ENCODE measurements at regions not wholly inside any gene's neighbourhood (a gene's known extent, or its start where the extent isn't known, plus 50 kb on each side); places are given as distances from the start of the nearest gene placed in this dataset.

- no peak for DNase-seq
These were observed 403.4 kb downstream of the GJA1 start for GRCh38 chr6:121838842-121839241.

DNA sequence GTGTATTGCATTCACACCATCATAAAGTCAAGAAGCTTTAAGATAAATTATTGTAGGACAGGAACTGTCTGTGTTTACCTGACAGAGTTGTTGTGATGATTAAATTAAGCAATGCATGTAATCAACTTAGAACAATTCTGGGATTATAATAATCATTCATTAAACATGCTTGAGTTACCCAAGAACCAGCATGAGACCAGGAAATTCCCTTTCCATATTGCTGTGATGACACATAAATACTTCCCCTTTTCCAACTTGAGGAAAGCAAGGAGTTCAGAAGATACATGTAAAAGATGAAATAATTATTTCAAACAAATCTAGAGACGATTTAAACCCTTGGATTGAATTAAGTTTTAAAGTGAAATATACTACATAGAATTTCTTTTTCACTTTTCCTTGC is 404.4 kb downstream of the GJA1 start:
- DNase-seq, result no peak

DNA sequence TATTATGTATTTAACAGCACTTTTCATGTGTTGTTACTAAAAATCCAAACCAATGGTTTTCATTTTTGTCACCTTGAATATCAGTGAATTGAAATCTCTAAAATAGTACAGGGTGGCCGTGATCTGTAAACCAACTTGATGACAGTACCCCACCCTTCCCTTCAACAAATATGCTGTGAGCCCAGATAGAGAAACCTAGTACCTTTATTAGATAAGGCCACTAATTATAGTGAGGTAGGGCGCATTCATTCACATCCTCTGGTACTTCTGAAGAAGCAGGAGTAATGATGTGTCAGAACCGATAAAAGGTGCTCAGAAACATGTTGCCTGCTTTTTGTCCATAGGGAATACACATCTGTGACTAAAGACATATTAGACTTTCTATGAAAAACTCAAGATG is 409.5 kb downstream of the GJA1 start:
- DNase-seq, result no peak

GRCh38 chr6:121847806-121848522 is 412.5 kb downstream of the GJA1 start:
- DNase-seq, result no peak

GRCh38 chr6:121848523-121849255 is 413.2 kb downstream of the GJA1 start:
- DNase-seq, result no peak

DNA sequence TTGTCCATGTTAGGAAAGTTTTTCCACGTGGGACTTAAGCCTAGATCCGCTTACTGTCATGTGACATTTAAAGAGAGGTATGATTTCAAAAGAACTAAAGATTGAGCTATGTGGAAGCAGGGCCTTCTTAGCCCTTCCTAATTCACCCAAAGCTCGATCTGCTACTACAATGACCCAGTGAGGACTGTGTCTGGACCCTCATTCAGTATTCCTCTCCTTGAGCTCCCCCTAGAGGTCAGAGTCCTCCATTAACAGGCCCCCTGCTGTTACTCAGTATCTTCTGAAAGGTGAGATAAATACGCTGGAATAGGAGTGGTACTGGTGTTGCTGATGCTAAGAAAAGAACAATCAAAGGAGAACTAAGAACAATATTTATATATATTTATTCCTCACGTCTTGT is 414.0 kb downstream of the GJA1 start:
- no peak for DNase-seq

DNA sequence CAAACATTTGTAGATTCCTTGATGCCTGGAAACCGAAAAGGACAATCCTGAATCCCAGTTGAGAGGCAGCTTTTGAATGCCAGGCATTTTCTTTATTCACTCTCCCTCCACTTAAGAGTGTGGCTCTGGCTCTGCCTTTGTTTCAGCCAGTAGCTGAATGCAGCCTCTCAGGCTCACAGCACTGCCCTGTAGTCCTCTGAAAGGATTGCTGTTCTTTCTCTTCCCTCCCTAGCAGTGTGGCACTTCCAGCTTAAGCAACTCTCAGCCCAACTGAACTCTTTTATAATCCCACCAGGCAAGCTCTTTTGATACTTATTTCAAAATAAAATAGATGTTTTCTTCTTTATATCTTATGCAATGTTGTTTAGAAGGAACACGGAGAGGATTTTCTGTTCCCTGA is 415.6 kb downstream of the GJA1 start:
- DNase-seq, result no peak

DNA sequence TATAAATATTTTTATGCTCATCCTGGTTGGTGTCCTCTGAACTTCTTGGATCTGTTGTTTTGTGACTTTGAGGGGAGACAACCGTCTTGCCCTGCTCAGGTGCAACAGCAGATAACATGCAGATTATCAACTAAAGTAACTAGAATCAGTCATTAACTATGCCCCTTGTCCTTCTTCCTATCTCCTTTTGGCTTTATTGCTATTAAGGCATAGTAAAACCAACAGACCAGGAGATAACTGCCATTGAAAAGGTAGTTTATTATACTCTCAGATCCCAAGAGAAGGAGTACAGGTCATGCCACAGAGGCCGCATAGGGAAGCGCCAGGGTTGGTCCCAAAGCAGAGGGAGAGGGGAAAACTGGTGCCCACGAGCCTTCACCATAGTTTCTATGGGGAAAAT is 418.2 kb downstream of the GJA1 start:
- no peak for DNase-seq

DNA sequence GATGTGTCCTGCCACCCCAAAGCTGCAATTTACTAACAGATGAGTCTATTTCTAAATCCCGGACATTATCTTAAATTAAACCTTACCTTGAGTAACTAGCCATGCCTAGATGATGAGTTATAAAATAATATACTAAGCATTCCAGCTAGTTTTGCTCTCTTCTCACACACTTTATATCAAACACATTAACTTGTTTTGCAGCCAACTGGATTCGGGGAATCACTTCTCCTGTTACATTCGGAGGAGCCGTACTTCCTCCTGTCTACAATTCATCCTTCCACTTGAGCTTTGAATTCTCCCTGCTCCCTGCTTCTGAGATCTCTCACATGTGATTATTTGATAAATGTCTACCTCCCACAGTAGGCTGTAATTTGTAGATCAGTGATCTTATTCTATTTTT is 420.1 kb downstream of the GJA1 start:
- no peak for DNase-seq

GRCh38 chr6:121856296-121856695 is 420.9 kb downstream of the GJA1 start:
- no peak for DNase-seq

DNA sequence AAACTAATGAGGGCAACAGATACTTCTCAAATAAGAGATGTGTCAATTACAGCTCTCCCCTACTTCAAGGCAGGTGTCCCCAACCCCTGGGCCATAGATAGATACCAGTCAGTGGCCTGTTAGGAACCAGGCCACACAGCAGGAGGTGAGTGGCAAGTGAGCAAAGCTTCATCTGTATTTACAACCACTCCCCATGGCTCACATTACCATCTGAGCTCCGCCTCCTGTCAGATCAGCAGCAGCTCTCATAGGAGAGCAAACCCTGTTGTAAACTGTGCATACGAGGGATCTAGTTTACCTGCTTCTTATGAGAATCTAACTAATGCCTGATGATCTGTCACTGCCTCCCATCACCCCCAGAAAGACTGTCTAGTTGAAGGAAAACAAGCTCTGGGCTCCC is 422.1 kb downstream of the GJA1 start:
- no peak for DNase-seq

DNA sequence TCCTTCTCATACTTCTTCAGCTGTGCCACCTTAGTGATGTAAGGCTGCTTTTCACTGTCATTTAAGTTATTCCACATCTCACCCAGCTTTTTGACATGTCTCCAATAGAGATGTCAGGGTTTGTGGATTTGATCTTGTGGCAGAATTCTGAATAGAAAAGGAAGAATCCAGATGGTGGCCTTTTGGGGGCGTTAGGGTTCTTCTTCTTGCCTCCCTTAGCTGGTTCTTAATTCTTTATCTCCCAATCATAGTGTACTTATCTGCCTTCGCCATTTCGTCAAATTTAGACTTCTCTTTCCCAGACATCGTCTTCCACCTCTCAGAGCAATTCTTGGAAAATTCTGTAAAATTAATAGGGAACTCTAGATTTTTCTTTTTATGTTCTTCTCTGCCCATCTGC is 422.9 kb downstream of the GJA1 start:
- DNase-seq, result no peak

GRCh38 chr6:121858986-121859385 is 423.5 kb downstream of the GJA1 start:
- no peak for DNase-seq

GRCh38 chr6:121865811-121866210 is 430.4 kb downstream of the GJA1 start:
- DNase-seq, result no peak

DNA sequence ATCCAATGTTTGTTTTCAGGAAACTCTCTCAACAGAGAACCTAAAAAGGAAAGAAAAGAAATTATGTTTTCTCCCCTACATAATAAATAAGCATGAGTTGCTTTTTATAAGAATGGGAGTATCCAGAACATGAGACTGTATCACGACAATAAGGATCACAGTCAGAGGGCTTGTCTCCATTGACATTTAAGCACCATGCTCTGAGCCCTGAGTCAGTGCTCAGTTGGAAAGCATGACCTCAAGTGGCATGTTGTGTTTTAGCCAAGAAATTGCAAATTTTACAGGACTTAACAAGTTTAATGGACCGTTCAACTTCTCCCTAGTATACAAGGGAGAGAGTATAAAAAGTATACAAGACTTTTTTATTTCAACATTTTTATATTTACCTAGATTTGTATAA is 431.6 kb downstream of the GJA1 start:
- DNase-seq, result no peak

GRCh38 chr6:121868206-121868605 is 432.8 kb downstream of the GJA1 start:
- DNase-seq, result no peak

GRCh38 chr6:121873595-121873994 is 438.1 kb downstream of the GJA1 start:
- DNase-seq, result no peak

DNA sequence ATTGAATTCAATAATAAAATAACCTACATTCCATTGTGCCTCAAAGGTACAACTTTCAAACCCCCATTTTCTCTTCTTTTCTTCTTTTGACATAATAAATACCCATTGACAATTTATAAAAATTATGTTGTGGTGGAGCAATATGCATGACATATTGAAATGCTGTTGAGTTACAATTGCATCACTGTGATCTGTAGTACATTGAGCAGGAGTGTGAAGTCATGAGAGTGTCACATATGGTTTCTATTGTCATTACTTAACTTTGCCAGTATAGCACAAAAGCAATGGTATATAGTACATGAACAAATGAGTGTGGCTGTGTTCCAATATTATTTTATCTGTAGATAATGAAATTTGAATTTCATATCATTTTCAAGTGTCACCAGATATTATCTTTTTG is 441.3 kb downstream of the GJA1 start:
- DNase-seq, result no peak

GRCh38 chr6:121879149-121879548 is 443.7 kb downstream of the GJA1 start:
- no peak for DNase-seq

DNA sequence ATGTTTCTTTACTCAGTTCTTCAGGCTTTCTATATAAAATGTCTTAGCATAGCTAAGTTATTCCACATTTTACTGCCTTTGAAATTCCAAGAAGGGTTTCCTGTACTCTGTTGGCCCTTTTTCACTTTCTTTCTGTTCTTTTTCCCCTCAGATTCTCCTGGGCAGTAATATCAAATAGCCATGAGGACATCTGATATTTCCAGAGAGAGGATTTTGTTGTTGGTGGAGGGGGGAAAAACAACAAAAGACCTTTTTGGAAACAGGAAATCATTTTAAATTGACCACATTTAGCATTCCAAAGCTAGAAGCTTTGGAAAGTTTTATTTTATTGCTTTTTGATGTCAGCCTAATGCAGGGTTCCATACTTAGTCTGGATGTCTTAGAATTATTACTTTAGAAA is 445.4 kb downstream of the GJA1 start:
- DNase-seq, result no peak

DNA sequence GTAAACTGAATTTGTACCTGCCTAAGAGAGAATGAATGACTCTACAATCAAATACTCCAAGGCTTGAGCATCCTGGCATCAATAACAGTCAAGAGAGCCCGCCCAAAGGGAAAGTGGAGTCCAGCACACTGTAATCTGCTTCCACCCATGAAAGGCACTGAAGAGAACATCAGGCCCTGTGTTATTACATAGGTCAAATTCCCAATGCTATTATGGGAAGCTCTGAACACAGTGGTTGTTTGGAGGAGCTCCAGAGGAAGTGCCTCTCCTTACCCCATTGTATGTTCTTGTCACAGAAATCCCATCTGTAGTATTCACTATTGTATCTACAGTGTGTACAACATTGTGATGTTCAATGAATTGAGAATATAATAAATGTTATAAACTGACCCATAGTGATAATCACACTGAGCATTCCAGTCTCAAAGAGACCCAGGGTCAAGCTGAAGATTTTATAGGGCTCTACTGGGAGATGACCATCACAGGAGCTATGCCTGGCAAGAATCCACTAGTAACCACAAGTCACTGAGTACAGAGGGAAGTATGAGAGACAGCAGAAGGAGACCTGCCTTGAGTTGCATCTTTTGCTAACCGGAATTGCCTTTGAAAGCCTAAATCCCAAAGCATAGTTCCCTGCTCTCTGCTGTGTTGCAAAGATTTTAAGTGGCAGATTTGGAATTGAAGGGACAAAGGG is 446.7 kb downstream of the GJA1 start:
- DNase-seq, result no peak

DNA sequence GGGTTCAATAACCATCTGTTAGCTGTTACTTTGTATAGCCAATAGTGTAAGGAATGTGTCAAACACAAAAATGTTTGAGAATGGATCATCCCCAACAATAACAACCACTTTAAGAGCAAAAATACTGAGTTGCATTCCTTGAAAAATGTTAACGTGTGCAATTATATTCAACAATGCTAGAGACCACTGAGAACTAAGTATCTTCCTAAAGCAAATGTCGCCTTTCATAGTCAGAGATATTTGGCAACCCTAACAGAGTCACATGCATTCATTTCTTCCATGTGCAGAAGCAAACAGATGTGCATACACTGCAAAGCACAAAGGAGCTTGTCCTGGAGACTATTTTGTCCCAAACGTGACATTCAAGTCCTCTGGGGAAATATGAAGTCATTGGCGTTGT is 448.6 kb downstream of the GJA1 start:
- DNase-seq, result no peak

DNA sequence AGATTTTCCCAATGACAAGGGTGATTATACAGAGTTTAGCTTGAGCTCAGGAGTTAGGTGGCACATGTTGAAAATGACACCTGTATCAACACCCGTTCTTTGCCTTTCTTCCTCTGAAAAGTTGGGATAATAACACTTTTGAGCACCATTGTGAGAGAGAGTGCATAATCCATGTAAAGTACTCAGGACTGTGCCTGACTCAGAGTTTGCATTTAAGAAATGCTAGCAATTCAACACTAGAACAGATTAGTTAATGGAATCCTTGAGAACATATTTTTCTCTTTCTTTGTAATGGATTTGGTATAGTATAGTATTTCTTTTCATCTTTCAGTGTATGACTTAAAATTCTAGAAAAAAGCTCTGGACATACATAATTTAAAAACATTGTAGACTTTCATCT is 449.2 kb downstream of the GJA1 start:
- DNase-seq, result no peak
